ENCODE measurements at regions not wholly inside any gene's neighbourhood (a gene's known extent, or its start where the extent isn't known, plus 50 kb on each side); places are given as distances from the start of the nearest gene placed in this dataset.

GRCh38 chr5:33270671-33271070 lies 170.1 kb upstream of the TARS1 start:
- TF ChIP-seq CTCF (IDR thresholded peaks at IDR 0.05) (no peak), POLR2A (IDR thresholded peaks at IDR 0.05) (no peak)
